BLaER1 treated with 17β-estradiol and CSF1 and Interleukin-3, amounts not matched to agents 10 nM and 100 nM (cell line): ENCODE measurements at regions not wholly inside any gene's neighbourhood (a gene's known extent, or its start where the extent isn't known, plus 50 kb on each side); places are given as distances from the start of the nearest gene placed in this dataset.

Experiments used
- H3K27ac ChIP-seq, 11 experiments: shearing (Covaris generic); formaldehyde crosslinking; 2 replicates each; pipeline ENCODE4 v1.8.1; 2022
- H3K27me3 ChIP-seq, 11 experiments: shearing (Covaris generic); formaldehyde crosslinking; 2 replicates each; pipeline ENCODE4 v1.8.1; 2022
- H3K36me3 ChIP-seq, 11 experiments: shearing (Covaris generic); formaldehyde crosslinking; 2 replicates each; pipeline ENCODE4 v1.8.1; 2022
- H3K4me1 ChIP-seq, 10 experiments: shearing (Covaris generic); formaldehyde crosslinking; 2 replicates each; pipeline ENCODE4 v1.8.1; 2022
- H3K4me2 ChIP-seq, 11 experiments: shearing (Covaris generic); formaldehyde crosslinking; 2 replicates each; pipeline ENCODE4 v1.8.1; 2022
- H3K4me3 ChIP-seq, 10 experiments: shearing (Covaris generic); formaldehyde crosslinking; 2 replicates each; pipeline ENCODE4 v1.8.1; 2022
- H3K9ac ChIP-seq, 11 experiments: shearing (Covaris generic); formaldehyde crosslinking; 2 replicates each; pipeline ENCODE4 v1.8.1; 2022
- H3K9me3 ChIP-seq, 11 experiments: shearing (Covaris generic); formaldehyde crosslinking; replicated peaks in 1 of 11; 2 replicates each; pipeline ENCODE4 v1.8.1; 2022
- H4K20me1 ChIP-seq, 11 experiments: shearing (Covaris generic); formaldehyde crosslinking; 2 replicates each; pipeline ENCODE4 v1.8.1; 2022
- Cebpa-rat ChIP-seq, 11 experiments: shearing (Covaris generic); IDR thresholded peaks; 2 replicates each; pipeline ENCODE4 v1.8.1; 2022

DNA sequence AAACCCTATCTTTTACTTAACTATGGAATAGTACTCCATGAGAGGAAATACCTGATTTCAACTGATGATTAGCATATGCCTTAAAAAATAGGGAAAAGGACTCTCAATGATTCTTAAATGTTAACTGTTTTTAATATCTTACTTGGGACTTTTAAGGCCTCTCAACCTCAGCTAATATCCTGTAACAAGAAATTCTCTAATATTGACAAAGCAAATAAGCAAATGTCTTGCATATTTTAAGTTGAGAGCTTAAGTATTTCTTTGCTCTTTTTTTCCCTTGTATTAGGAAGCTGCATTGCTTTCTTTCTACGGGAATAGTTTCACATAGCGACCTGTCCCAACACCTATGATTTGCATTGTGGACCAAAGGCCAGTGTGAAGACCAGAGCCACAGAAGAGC is 249.9 kb downstream of the BCAT1 start:
- Histone ChIP-seq H3K9me3 (peaks cover 0 to 17% (median 3%) of the 10 kb centered on the region in 11 experiments; a peak in 9 of 22 replicates), H3K4me1 (peaks cover 0 to 34% (median 7%) of the 10 kb centered on the region in 10 experiments; a peak in 8 of 20 replicates), H3K27ac (no peak overlapping the region), H3K36me3 (no peaks in the 10 kb centered on the region), H3K4me2 (peak overlapping the region in 2 of 11 experiments; percentile 46 to 58; a peak in 2 of 22 replicates), H3K4me3 (no peak overlapping the region), H4K20me1 (no peaks in the 10 kb centered on the region), H3K9ac (no peak overlapping the region), H3K27me3 (no peaks in the 10 kb centered on the region)
- TF ChIP-seq Cebpa-rat (IDR thresholded peaks at IDR 0.05), result no peak

DNA sequence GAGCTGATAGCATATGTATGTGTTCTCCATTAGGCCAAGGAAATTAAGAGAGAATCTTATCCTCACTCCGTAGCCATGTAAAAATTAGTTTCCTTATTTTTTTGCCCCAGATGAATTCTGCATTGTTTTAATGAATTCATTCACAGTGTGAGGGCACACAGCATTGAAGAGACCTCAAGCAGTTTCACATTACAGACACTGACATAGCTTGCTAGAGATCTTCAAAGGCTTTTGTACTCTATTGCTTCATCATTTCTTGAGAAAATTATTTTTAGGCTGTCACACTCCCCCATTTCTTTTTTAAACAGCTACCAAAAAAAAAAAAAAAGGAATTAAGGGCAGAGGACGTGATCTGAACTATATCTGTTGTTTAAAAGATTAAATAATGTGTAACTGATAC is 251.1 kb downstream of the BCAT1 start:
- Histone ChIP-seq H3K9ac (peak overlapping the region in 2 of 11 experiments; percentile 8 to 63; a peak in 3 of 22 replicates), H3K4me3 (no peak overlapping the region), H3K36me3 (no peaks in the 10 kb centered on the region), H3K4me2 (peak overlapping the region in 6 of 11 experiments; percentile 5 to 58 (median 39); a peak in 9 of 22 replicates), H3K4me1 (peaks cover 0 to 26% (median 7%) of the 10 kb centered on the region in 10 experiments; a peak in 8 of 20 replicates), H3K27me3 (no peaks in the 10 kb centered on the region), H3K27ac (peak overlapping the region in 2 of 11 experiments; percentile 4 to 31; a peak in 3 of 22 replicates), H4K20me1 (no peaks in the 10 kb centered on the region), H3K9me3 (peaks cover 0 to 17% (median 3%) of the 10 kb centered on the region in 11 experiments; a peak in 9 of 22 replicates)
- TF ChIP-seq Cebpa-rat (IDR thresholded peaks at IDR 0.05), result no peak

DNA sequence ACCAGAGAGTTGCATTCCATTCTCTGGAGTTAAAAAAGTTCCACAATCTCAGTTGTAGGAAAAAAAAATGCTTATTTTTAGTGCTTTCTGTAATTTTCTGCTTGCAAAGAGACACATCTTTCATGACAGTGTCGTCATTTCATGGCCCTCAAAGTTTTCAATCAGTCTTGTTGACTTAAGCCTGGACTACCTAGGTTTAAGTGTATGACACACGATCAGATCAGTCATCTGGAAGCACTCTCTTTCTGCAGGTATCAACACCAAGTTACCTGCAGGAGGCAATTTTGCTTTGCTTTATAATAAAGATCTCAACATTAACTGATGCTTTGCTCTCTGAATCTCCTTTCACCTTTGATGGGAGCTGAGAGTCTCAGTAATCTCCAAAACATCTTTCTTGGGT is 251.6 kb downstream of the BCAT1 start:
- peaks cover 0 to 17% (median 3%) of the 10 kb centered on the region in 11 experiments; a peak in 9 of 22 replicates for H3K9me3 ChIP-seq
- H3K36me3 ChIP-seq, result no peaks in the 10 kb centered on the region
- no peak overlapping the region for H3K4me3 ChIP-seq
- H3K27me3 ChIP-seq, result no peaks in the 10 kb centered on the region
- peak overlapping the region in 6 of 11 experiments; percentile 5 to 58 (median 39); a peak in 9 of 22 replicates for H3K4me2 ChIP-seq
- no peaks in the 10 kb centered on the region for H4K20me1 ChIP-seq
- peaks cover 0 to 26% (median 7%) of the 10 kb centered on the region in 10 experiments; a peak in 8 of 20 replicates for H3K4me1 ChIP-seq
- H3K9ac ChIP-seq, result peak overlapping the region in 1 of 11 experiments; percentile 8; a peak in 2 of 22 replicates
- no peak for TF ChIP-seq Cebpa-rat (IDR thresholded peaks at IDR 0.05)
- H3K27ac ChIP-seq, result peak overlapping the region in 3 of 11 experiments; percentile 4 to 31 (median 14); a peak in 3 of 22 replicates

DNA sequence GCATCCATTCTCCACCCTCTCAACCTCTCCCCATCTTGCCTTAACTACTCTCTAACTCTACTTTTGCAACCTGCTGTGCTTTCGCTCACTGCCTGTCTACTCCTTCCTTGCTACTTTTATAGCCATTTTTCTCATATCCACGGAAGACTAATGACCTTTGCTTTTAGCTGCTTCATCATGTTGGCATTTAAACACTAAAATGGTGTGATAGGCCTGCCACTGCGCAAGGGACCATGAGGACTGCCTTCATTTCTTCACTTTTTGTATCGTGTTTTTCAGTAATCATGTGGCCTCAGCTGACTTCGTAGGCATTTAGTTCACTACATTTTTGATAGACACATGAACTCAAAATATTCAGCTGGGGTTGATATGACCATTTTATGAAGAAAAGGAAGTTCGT is 252.1 kb downstream of the BCAT1 start:
- no peaks in the 10 kb centered on the region for H4K20me1 ChIP-seq
- no peak overlapping the region for H3K9ac ChIP-seq

DNA sequence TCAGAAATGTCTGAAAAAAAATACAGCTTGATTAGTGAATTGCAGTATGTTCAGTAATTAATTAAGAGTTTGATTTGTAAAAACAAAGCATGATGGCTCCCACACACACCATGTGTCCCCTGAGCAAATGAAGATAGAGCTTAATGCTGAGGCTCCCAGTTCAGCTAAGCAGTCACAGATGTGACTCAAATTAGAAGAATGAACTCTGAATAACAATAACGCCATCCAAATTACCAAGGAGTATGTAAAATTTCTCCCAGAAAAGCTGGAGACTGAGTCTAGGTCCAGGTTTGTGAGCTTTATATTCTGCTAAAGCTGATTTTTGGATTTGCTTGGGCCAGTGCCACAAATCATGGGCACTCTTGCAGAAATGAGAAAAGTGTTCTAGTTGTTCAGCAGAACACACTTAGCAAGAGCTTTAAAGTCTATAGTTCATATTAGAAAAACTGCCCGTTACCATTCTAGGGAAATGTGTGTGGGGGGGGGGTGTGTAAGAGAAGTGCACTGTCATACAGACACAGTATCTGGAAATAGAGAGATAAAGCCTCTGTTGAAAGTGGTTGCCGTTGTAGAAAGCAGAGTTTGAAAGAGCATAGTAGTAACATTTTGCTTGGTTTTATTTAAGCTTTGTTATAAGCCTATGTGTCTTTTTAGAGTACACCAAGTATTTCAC is 253.1 kb downstream of the BCAT1 start:
- Histone ChIP-seq H3K9me3 (peaks cover 0 to 10% (median 0%) of the 10 kb centered on the region in 11 experiments; a peak in 5 of 22 replicates), H4K20me1 (no peaks in the 10 kb centered on the region), H3K9ac (no peak overlapping the region), H3K27ac (no peak overlapping the region), H3K36me3 (no peaks in the 10 kb centered on the region), H3K4me3 (no peak overlapping the region), H3K4me2 (no peak overlapping the region), H3K4me1 (peaks cover 0 to 26% (median 7%) of the 10 kb centered on the region in 10 experiments; a peak in 8 of 20 replicates), H3K27me3 (no peaks in the 10 kb centered on the region)
- no peak for TF ChIP-seq Cebpa-rat (IDR thresholded peaks at IDR 0.05)

More for the DNA sequence above, 252.1 kb downstream of the BCAT1 start:
- Histone ChIP-seq H3K27ac (no peak overlapping the region), H3K36me3 (no peaks in the 10 kb centered on the region), H3K4me1 (peaks cover 0 to 26% (median 7%) of the 10 kb centered on the region in 10 experiments; a peak in 8 of 20 replicates), H3K9me3 (peaks cover 0 to 17% (median 3%) of the 10 kb centered on the region in 11 experiments; a peak in 9 of 22 replicates), H3K4me3 (no peak overlapping the region), H3K27me3 (no peaks in the 10 kb centered on the region), H3K4me2 (peak overlapping the region in 3 of 11 experiments; percentile 42 to 58 (median 46); a peak in 4 of 22 replicates)
- no peak for TF ChIP-seq Cebpa-rat (IDR thresholded peaks at IDR 0.05)

DNA sequence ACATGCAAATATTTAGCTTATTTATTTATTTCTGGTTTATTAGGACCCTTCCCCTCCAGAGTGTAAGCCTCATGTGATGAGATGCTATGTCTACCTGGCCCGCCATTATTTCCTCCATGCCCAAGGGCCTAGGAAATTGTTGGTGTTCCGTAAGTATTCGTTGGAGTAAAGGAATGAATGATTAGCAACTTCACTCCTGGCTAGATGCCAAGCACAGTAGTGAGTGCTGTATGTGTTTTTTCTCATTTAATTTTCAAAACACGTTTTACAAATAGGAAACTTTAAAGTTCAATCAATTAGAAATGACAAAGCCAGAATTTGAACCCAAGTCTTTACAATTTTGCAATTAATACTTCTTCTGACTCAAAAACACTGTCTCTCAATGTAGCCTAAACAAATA is 253.8 kb downstream of the BCAT1 start:
- Histone ChIP-seq H3K4me1 (peaks cover 0 to 26% (median 7%) of the 10 kb centered on the region in 10 experiments; a peak in 8 of 20 replicates), H3K9me3 (0 out of 22 replicates have a peak, but pooled peaks cover 0 to 3% (median 0%) of the 10 kb centered on the region in 11 experiments), H3K4me2 (no peak overlapping the region), H3K27me3 (no peaks in the 10 kb centered on the region), H3K27ac (no peak overlapping the region), H4K20me1 (no peaks in the 10 kb centered on the region), H3K36me3 (no peaks in the 10 kb centered on the region), H3K9ac (no peak overlapping the region), H3K4me3 (no peak overlapping the region)
- TF ChIP-seq Cebpa-rat (IDR thresholded peaks at IDR 0.05), result no peak

DNA sequence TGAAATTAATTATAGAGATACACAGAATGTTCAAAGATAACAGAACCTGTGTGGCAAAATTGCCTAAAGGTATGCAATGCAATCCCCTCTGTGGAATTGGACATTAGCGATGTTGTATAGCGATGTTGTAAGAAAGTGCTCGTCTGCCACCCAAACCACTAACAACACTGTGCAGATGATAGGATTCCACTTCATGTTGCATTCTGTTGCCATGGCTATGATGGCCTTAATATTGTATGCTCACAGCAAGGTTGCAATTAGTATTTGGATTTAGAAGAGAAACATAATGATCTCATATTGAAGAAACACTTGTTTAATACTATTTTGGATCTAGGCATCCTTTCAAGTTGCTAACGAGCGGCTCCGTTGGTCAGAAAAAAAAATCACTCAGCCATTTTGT is 260.3 kb downstream of the BCAT1 start:
- H3K9me3 ChIP-seq, result peaks cover 0 to 10% (median 3%) of the 10 kb centered on the region in 11 experiments; a peak in 5 of 22 replicates
- no peaks in the 10 kb centered on the region for H4K20me1 ChIP-seq
- no peak for TF ChIP-seq Cebpa-rat (IDR thresholded peaks at IDR 0.05)

DNA sequence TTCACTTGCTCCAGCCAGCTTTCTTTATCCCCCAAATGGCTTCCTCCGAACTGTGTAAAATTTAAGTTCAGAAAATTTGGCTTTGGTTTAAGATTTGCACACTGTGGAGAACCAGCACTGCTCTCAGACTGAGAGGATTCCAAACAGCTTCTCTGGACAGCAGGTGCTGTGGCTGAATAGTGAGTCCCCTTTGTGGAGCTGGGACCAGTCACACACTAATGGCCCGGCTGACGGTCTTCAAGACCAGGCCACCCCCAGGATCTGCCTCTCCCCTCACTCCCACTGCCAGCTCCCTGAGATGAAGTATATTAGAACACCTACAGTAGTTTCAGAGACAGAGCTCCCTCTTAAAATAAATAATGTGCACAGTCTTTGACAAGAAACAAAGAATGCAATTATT is 267.3 kb downstream of the BCAT1 start:
- TF ChIP-seq Cebpa-rat (IDR thresholded peaks at IDR 0.05), result no peak
- no peaks in the 10 kb centered on the region for H4K20me1 ChIP-seq
- H3K27me3 ChIP-seq, result no peaks in the 10 kb centered on the region
- peaks cover 0 to 10% (median 3%) of the 10 kb centered on the region in 11 experiments; a peak in 6 of 22 replicates for H3K9me3 ChIP-seq
- H3K4me3 ChIP-seq, result no peak overlapping the region
- no peak overlapping the region for H3K9ac ChIP-seq
- H3K36me3 ChIP-seq, result no peaks in the 10 kb centered on the region
- no peak overlapping the region for H3K4me2 ChIP-seq
- H3K4me1 ChIP-seq, result peaks cover 0 to 13% (median 0%) of the 10 kb centered on the region in 10 experiments; a peak in 6 of 20 replicates
- H3K27ac ChIP-seq, result no peak overlapping the region

More for the DNA sequence above, 260.3 kb downstream of the BCAT1 start:
- Histone ChIP-seq H3K36me3 (no peaks in the 10 kb centered on the region), H3K4me3 (no peak overlapping the region), H3K4me1 (0 out of 20 replicates have a peak, but pooled peaks cover 0 to 3% (median 0%) of the 10 kb centered on the region in 10 experiments), H3K27me3 (no peaks in the 10 kb centered on the region), H3K9ac (no peak overlapping the region), H3K4me2 (no peak overlapping the region), H3K27ac (no peak overlapping the region)

DNA sequence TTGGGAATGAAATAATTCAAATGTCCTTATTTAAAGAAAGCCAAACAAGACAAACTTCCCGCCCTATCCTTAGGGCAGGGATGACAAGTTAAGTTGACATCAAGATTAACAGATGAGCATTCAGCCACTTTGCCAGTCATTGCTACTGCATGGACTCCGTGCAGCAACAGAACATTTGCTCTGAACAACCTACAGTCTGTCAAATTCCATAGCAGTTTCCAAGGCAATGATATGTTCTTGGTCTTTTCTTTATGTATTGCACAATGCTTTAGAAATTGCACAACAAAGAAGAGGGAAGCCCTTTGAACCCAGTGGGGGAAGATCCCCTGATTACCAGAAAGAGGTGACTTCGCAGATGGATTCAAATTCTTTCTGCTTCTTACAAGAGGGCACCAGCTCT is 269.8 kb downstream of the BCAT1 start:
- Histone ChIP-seq H3K27me3 (no peaks in the 10 kb centered on the region), H4K20me1 (no peaks in the 10 kb centered on the region), H3K4me2 (peak overlapping the region in 2 of 11 experiments; percentile 25 to 48; a peak in 4 of 22 replicates), H3K4me1 (peaks cover 0 to 11% (median 0%) of the 10 kb centered on the region in 10 experiments; a peak in 6 of 20 replicates), H3K9me3 (peaks cover 0 to 14% (median under 1%) of the 10 kb centered on the region in 11 experiments; a peak in 6 of 22 replicates), H3K9ac (no peak overlapping the region), H3K36me3 (no peaks in the 10 kb centered on the region), H3K4me3 (no peak overlapping the region), H3K27ac (no peak overlapping the region)
- peak in 9 of 11 experiments; percentile 17 to 87 (median 49); a peak in 7 of 22 replicates for TF ChIP-seq Cebpa-rat (IDR thresholded peaks at IDR 0.05)
